ENCODE measurements at regions not wholly inside any gene's neighbourhood (a gene's known extent, or its start where the extent isn't known, plus 50 kb on each side); places are given as distances from the start of the nearest gene placed in this dataset.

DNA sequence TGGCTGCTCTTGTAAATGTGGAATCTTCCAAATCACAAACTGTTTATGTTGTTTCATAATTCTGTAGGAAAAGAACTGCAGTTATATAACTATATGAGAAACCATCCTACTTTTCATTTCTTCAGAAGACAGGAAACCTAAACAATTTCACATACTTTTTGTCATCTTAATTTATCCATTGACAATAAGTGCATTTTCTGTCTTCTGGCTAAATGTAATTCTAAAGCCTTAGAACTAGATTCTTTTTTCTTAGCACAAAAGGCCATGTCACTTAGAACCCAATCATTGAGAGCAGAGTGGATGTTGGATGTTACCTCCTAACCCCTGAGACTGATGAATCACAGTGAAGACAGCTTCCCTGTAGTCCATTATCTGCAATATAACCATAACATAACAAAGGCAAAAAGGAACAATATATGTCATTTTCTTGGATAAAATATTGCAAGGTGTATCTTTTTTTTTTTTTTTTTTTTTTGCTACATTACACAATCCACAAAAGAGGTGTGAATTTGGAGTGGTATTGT, 410.2 kb upstream of the PRMT6 start:
- DNase-seq (ENCODE audit: low read depth in 2 of 2), result no peak
- TF ChIP-seq, protein P1, sequence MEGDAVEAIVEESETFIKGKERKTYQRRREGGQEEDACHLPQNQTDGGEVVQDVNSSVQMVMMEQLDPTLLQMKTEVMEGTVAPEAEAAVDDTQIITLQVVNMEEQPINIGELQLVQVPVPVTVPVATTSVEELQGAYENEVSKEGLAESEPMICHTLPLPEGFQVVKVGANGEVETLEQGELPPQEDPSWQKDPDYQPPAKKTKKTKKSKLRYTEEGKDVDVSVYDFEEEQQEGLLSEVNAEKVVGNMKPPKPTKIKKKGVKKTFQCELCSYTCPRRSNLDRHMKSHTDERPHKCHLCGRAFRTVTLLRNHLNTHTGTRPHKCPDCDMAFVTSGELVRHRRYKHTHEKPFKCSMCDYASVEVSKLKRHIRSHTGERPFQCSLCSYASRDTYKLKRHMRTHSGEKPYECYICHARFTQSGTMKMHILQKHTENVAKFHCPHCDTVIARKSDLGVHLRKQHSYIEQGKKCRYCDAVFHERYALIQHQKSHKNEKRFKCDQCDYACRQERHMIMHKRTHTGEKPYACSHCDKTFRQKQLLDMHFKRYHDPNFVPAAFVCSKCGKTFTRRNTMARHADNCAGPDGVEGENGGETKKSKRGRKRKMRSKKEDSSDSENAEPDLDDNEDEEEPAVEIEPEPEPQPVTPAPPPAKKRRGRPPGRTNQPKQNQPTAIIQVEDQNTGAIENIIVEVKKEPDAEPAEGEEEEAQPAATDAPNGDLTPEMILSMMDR (IDR thresholded peaks at IDR 0.05; ENCODE audit: low read depth, low read length), result no peak

DNA sequence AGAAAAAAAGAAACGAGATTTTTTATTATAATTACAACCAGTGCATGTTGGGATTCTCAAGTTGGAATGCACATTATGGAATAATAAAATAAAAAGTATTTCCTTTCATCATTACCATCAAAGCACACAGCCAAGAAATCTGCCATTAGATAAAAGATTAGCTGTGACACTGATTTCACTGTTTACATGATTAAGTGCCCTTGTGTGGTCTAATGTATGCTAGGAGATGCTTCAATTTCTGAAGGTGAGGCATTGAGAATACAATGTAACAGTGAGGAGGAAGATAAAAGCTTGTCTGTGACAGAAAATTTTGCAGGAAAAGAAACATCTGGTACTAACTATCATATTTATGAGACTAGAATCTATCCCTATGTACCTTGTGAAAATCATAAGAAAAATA, 409.7 kb upstream of the PRMT6 start:
- no peak overlapping the region for H3K4me3 ChIP-seq (replicated peaks in 1 of 2; ENCODE audit: low read depth in 2 of 2, low read length in 2 of 2)
- no peak for DNase-seq (ENCODE audit: low read depth in 2 of 2)
- TF ChIP-seq, protein P1 (IDR thresholded peaks at IDR 0.05; ENCODE audit: low read depth, low read length), result no peak

More for the DNA sequence above, 410.2 kb upstream of the PRMT6 start:
- no peak overlapping the region for H3K4me3 ChIP-seq (replicated peaks in 1 of 2; ENCODE audit: low read depth in 2 of 2, low read length in 2 of 2)

DNA sequence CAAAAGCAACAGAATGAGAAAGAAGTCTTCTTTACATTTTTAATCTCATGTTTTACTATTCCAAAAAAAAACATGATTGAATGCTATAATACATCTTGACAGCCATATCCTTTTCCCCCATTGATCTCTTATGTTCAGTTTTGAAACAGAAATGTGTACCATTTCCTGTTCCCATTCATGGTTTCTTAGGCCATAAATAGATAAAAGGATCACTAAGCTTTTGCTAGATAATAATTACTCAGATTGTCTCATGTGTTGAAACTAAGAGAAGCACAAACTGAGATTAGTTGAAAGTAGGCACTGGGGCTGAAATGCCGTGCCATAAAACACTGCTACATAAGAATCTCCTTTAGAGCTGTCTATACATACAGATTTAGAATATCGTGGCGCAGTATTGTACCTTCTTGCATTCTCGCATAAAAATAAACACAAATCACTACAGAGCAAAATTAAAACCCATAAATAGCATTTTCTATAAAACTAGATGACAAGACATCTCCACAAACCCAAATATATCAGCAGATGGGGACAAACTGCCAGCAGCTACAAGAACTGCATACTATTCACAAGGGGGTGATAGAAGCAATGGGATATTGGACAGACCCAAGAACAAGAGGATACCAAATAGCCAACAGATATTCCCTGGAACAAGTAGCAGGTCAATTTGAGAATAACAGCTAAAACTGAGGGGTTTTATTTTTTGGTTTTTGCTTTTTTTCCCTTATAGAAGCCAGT, 405.3 kb upstream of the PRMT6 start:
- no peak overlapping the region for H3K4me3 ChIP-seq (replicated peaks in 1 of 2; ENCODE audit: low read depth in 2 of 2, low read length in 2 of 2)
- TF ChIP-seq, protein P1 (IDR thresholded peaks at IDR 0.05; ENCODE audit: low read depth, low read length), result no peak
- no peak for DNase-seq (ENCODE audit: low read depth in 2 of 2)

DNA sequence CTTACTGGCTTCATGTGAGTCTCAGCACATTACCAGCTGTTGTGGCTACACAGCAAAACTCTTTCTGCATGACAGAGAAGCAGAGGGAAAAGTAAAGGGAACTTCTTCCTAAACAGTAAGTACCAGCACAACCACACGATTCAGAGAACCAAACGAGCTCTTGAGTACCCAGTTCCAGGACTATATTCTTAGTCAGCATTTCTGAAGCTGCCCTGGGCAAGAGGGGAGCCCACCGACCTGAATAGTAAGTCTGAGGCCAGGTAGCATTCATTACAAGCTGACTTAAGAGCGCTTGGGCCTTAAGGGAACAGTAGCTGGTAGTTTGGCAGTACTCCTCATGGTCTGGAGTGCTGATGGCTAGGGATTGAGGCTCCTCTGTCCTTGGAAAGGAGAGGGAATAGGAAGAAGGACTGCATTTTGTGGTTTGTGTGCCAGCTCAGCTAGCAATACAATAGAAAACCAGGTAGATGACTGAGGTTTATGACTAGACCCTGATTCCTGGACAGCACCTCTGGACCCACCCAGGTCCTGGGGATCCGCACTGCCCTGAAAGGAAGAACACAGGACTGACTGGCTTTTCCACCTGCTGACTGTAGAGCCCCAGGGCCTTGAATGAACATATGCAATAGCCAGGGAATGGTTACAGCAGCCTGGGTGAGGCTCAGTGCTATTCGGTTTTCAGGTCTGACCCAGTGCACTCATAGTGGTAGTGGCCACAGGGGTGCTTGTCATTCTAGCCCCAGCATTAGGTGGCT, 396.8 kb upstream of the PRMT6 start:
- no peak overlapping the region for H3K4me3 ChIP-seq (replicated peaks in 1 of 2; ENCODE audit: low read depth in 2 of 2, low read length in 2 of 2)
- TF ChIP-seq, protein P1 (IDR thresholded peaks at IDR 0.05; ENCODE audit: low read depth, low read length), result no peak

DNA sequence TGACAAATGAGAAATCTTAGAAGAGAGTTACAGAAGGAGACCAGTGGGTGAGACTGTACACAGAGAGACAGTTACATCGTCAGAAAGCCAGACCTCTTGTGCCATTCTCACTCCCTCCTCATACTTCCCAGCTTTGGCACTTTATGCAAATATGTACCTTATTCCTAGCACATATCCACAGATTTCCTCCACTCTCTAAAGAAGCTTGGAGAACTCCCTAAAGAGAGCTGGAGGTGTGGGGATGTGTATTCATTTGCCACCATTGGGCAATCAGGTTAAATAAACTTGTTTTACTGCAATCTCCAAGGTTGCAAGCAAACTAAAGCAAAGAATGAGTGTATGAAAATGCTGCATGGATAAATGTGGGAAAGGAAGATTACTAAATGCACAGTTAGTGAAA, 380.9 kb upstream of the PRMT6 start:
- TF ChIP-seq, protein P1 (IDR thresholded peaks at IDR 0.05; ENCODE audit: low read depth, low read length), result no peak
- DNase-seq (ENCODE audit: low read depth in 2 of 2), result no peak
- H3K4me3 ChIP-seq (replicated peaks in 1 of 2; ENCODE audit: low read depth in 2 of 2, low read length in 2 of 2), result no peak overlapping the region

More for the DNA sequence above, 396.8 kb upstream of the PRMT6 start:
- no peak for DNase-seq (ENCODE audit: low read depth in 2 of 2)

DNA sequence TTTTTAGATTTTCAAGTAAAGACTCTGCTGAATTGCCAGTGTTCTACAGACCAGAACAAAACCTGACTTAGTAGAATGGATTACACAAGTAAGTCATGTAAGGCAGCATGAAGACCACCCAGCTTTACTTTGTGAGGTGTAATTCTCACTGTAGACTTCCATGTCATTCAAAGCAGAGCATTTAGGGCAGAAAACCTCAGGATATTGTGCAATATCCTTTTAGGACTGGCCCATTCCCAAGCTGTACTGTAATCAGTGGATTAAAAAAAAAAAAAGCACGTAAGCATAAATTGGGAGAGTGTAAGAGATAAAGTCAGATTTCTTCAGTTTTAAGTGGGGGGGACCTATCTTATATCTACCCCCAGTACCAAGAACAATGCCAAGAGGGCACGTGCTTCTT, 380.5 kb upstream of the PRMT6 start:
- TF ChIP-seq, protein P1 (IDR thresholded peaks at IDR 0.05; ENCODE audit: low read depth, low read length), result no peak
- peak; percentile 12 to 40 for DNase-seq (ENCODE audit: low read depth in 2 of 2)
- H3K4me3 ChIP-seq (replicated peaks in 1 of 2; ENCODE audit: low read depth in 2 of 2, low read length in 2 of 2), result no peak overlapping the region

Measured in cardiac fibroblast (primary cell).